IPS-NIHi11 (cell line): ENCODE measurements at regions not wholly inside any gene's neighbourhood (a gene's known extent, or its start where the extent isn't known, plus 50 kb on each side); places are given as distances from the start of the nearest gene placed in this dataset.
A peak's percentile ranks its signal among the peaks of the same experiment; 100 is the strongest.

Experiments
- DNase-seq: peaks from one replicate; pipeline ENCODE4 v3.0.0; 2012; ENCODE audit warnings: mixed read lengths, low spot score

DNA sequence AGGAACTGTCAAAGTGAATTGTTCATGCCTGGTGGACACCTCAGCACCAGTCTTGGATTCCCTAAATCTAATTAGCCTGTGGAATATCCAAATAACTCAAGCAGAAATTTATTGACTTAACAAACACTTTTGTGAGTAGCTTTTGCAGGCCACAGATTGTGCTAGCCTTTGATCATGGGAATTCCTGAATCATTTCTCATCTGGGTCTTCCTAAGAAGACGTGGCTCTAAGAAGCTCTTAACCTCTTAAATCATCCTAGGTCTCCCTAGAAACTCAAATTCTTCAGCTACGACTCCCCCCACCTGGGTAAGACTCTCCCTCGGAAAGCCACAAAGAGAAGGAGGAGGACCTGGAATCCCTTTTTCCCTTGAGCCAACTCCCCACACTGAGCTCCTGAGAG lies 53.8 kb upstream of the PSEN2 start:
- no peak for DNase-seq

- peak; percentile 46 for DNase-seq
Observed at GRCh38 chr1:226814751-226815537, 55.5 kb upstream of the PSEN2 start.

DNA sequence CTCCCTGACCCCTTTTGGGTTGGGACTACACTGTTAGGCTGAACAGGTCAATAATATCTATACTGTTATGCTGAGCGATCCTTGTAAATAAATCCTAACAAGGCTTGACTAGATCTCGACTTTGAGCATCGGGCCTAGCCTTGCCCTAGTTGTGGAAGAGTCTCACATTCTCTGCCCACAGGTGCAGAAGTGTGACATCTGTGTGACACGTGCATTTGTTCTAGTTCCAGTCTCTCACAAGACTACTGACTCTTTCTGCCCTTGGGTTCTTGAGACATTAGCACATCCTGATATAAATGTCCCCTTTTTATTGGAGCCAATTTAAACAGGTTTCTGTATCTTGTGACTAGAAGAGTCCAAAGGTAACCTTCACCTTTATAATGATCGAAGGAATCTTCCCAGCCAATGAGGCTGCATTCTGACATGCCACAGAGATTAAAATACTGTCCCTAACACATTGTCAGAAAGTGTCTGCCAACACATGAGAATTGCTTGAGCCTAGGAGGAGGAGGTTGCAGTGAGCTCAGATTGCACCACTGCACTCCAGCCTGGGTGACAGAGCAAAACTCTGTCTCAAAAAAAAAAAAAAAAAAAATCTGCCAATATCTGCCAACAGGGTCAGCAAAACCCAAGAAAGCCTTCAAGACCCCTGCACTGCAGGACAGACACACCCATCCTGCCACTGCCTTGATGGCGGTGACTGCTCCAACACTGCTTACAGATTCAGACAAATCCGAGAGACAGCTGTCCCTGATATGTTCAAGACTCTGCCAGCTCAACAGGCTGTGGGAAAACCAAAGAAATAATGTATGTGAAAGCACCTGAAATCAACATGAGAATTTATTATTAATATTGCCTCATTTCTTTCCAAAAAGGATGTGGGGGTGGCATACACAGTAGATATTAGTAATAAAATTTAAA lies 56.5 kb upstream of the PSEN2 start:
- DNase-seq = no peak

GRCh38 chr1:226810681-226811080 lies 59.7 kb upstream of the PSEN2 start:
- DNase-seq = no peak

DNA sequence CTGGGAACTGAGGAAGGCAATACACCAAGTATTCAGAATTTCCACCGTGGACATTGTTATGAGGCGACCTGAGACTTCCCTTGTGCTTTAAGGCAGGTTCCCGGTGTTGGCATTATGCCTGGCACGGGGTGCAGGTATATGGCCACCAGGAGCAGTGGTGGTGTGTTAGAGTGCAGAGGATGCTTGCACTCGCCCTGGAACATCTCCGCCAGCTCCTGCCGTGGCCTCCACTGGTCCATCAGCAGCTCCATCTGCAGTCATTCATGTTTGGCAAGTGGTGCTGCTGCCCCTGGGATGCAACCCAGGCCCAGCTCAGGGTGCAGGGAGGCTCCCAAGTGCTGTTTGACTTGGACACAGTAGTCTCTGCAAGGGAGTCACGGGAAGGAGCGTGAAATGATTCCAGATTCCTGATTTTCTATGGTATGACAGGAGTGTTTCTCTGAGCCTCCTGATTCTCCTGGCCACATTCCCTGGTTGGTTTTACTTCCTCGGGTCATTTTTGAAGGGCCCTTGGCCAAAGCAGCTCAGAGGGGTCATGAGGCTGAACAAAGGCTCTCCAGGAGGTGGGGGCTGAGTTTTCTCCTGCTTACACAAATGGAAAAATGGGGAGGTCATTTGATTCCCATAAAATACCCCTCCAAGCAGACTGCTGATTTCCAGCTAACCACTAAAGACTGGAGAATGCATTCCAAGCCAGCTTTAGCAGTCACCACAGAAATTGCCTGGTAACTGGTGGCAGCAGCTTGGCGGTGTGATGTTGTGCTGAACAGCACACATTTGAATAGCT lies 60.4 kb upstream of the PSEN2 start:
- no peak for DNase-seq

DNA sequence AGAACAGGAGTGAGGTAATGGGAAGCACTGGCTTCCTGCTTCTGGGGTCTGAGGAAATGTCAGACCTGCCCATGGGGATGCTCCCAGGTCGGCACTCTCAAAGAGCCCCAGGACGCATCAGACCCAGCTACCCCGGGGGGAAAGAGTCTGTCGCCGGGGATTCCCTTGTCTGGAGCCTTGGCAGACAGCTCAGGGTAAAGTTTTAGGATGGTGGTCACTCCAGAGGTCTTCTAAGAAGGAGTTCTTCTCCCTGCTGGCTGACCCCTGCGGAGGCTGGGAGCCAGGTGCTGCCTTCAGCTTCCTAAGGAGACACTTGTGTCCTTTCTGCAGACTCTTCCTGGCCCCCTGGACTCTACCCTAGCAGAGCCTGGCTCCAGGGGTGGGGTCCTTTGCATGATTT lies 61.9 kb upstream of the PSEN2 start:
- no peak for DNase-seq

- peak; percentile 30 for DNase-seq
Observed at GRCh38 chr1:226806988-226807387, 63.4 kb upstream of the PSEN2 start.

DNA sequence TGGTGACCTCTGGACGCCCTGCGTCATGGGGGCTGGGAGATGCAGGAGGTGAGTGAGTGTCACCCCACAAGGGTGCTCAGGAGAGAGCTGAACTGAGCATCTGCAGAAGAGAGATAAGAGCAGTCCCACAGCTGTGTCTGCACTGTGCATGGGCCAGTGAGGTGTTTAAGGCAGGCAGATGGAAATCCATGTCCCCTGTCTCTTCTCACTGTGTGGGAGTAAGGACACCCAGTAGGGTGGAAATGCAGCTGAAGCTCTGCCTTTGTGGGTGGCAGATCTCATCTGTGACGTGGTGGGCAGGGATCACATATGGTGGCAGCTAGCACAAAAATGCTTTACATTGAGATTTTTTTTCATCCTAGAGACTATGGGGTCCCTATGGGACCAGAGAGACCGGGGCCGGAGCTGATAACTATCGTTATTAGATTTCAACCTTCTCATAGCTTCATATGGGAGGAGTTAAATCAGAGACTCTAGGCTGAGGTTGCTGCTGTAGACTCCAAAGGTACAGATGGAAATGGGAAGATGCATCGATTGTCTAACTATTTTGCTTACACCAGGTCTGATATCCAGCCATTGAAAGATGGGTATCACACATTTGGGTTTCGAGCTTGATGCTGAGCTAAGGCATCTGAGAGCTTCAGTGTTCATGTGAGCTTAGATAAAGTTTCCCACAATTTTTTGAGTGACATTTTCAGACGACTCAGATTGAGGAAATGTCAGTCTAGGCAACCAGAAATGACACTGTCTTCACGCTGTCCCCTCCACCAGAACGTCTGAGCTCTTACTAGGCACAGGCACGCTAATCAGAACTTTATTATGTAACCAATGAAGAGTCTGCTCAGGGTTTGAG lies 65.3 kb upstream of the PSEN2 start:
- DNase-seq = no peak

DNA sequence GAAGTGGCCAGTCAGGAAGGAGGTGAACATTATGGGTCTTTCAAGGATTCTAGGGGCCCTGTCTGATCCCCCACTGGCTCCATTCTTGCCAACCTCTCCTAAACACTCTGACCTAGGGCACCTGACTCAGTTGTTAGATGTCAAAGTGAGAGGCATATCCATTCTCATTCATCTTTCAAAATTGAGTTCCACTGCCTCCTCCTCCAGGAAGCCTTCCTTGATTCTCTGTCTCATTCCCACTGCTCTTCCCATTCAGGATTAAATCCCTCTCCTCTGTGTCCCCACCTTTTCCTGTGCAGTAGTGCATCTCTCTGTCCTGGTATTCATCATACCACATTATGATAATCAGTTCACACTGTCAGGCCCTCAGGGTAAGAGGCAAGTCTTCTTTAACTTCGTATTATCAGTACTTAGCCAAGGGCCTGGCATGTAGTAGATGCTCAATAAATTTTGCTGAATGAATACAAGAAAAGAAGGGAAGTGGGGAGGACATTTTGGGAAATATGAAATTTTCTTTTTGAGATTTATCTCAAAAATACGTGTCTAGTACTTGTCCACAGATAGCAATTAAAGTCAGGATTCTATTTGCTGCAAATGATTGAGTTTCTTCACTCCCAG lies 61.8 kb upstream of the ITPKB start:
- DNase-seq = no peak

DNA sequence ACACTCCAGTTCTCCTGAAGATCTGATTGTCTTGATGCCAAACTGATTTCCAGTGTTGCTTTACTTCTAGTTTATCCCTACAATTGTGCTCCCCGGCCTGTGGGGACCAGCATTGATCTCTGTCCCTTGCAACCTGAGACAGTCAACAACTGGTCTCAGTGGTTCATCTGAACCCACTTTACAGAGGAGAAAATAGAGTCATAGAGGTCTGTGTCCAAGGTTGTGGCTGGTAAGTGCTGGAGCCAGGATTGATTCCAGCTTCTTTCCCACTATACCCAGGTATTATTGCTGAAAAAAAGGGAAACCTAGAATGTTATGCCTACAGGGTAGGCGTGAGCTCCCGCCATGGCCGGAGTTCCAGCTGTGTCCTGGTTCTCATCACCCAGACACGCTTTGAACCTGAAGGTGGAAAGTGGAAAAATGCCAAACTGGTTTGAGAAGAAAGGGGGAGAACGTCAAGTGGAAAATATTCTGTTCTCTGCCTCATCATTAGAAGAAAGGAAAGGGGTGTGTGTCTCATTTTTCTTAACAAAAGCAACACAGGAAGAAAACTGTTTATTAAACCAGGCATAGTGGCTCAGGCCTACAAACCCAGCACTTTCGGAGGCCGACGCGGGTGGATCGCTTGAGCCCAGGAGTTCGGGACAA lies 60.7 kb upstream of the ITPKB start:
- DNase-seq = no peak

- DNase-seq = no peak
Observed at GRCh38 chr1:226798427-226799411, 59.6 kb upstream of the ITPKB start.

- no peak for DNase-seq
Observed at GRCh38 chr1:226797151-226797550, 58.1 kb upstream of the ITPKB start.

GRCh38 chr1:226793620-226794276 lies 54.7 kb upstream of the ITPKB start:
- no peak for DNase-seq

DNA sequence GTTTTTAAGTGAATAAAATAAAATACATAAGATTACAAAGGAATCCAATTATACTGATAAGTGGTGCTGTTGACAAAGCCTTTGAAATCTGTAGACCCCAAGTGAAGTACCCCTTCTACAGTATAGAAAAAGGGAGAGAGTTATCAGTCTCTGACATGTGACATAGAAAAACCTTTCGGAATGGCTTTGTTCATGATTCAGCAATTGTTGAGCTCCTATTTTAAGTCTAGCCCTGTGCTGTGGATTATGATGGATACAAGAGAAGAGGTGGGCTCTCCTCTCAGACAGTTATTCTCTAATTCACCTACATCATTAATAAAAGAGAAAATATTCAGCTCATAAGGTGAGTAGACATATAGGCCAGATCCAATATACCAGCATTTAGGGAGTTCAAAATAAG lies 53.3 kb upstream of the ITPKB start:
- no peak for DNase-seq

DNA sequence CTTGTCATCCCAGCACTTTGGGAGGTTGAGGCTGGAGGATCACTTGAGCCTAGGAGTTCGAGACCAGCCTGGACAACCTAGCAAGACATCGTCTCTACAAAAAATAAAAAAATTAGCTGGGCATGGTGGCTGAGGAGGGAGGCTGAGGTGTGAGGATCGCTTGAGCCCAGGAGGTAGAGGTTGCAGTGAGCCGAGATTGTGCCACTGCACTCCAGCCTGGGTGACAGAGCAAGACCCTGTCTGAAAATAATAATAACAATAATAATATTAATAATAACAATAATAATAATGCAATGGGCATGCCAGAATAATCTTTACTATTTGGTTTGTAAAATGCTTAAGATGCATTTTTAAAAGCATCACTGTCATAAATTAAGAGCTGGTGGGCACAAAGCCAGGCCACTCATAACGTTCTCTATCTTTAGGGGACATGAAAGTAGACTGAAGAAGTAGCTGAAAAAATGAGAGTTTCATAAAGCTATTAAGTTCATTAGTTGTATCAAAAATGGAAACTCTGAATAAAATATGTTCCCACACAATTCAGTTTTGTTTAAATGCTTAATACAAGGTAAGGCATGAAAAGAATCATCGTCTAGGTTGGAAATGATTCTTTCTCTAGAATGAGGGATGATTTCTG lies 51.6 kb upstream of the ITPKB start:
- no peak for DNase-seq

DNA sequence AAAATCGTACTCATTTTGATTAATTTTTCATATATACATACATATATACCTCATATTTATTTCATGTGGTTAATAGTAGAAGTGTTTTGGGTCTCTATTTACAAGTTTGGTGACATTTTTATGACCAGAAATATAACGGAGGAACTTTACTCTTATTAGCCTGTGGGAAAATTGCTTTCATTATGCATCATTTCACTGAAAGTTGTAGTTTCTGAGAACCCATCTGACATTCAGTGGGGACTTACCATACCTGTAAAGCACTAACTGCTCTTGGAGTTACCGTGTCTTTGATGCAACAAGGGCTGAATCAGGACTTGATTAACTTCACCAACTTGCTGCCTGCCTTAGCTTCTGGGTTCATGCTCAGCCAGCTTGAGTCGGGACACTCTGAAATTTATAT lies 49.9 kb upstream of the ITPKB start:
- no peak for DNase-seq
